Inflammatory macrophage treated with lipopolysaccharide for 4 hours (primary cell): ENCODE measurements at regions not wholly inside any gene's neighbourhood (a gene's known extent, or its start where the extent isn't known, plus 50 kb on each side); places are given as distances from the start of the nearest gene placed in this dataset.

Experiments
- DNase-seq: peaks from one replicate; pipeline ENCODE4 v3.0.0-alpha.2; 2020

DNA sequence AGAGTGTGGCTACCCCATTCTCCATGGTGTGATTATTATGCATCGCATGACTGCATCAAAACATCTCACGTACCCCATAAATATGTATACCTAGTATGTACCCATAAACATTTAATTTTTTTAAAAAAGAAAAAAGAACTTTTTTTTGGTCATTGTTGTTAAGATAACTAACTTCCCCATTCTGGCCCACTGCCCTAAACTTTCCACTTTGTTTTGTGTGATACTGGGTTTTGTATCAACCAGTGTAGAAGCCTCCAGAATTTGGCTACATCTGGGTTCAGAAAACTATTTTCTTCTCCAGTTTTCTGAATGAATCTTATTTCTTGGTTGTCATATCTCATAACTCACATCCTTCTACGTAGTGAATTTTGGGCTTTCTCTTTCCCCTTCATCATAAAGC, 62.3 kb upstream of the NABP1 start:
- no peak for DNase-seq

DNA sequence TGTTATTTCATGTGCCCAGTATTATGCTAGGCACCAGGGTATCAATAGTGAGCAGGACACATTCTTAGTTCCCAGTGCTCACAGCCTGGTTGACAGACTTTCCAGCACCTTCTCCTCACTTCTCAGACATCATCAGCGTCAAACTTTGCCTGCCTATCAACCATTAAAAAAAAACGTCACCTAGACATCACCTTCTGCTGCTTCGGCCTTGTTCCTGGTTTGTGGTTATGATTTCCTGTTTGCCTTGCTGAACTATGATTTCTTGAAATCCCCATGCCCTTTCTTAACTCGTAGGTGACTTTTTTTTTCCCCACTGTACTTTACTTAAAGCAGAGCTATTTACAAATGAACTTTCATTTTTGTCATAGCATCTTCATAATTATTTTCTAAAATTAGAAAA, 60.4 kb upstream of the NABP1 start:
- peak; percentile 68 for DNase-seq

DNA sequence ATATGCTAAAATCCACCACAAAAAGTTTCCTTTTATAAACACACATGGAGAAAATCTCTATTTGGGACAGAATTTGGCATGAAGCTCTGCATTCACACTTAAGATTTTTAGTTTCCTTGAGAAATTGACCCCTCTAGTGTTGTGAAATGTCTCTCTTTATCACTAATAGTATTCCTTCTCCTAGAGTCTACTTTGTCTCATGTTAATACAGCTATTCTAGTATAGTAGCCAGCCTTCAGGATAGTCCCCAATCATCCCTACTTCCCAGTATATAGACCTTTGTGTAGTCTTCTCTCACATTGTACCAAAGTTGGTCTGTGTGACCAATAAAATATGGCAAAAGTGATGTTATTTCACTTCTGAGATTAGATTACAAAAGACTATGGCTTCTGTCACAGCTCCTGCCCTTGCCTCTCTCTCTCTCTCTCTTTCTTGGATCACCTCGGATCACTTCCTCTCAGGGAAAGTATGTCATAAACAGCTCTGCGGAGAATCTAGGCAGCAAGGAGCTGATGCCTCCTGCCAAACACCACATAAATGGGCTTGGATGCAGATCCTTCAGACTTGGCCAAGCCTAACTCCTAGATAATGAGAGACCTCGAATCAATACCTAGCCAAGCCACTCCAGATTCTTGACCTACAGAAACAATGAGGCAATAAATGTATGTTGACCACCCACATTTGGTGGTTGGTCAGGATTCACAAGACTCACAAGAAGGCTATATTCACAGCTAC, 59.7 kb upstream of the NABP1 start:
- peak; percentile 80 for DNase-seq

DNA sequence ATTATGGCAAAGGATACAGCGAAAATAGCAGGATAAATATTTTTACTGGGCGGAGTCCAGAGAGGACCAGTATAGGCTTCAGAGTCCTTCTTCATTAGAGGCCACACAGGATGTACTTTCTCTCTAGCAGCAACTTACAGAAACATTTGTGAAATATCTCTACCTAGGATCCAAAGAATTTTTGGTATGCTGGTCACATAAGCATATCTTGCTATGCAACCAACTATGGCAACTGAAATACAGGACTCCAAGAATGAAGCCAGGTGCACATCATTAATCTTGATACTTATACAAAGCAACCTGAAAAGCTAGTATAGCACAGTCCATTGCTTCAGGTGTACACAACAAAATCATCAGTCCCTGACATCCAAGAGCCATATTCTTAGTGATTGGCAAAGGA, 59.1 kb upstream of the NABP1 start:
- DNase-seq = no peak

DNA sequence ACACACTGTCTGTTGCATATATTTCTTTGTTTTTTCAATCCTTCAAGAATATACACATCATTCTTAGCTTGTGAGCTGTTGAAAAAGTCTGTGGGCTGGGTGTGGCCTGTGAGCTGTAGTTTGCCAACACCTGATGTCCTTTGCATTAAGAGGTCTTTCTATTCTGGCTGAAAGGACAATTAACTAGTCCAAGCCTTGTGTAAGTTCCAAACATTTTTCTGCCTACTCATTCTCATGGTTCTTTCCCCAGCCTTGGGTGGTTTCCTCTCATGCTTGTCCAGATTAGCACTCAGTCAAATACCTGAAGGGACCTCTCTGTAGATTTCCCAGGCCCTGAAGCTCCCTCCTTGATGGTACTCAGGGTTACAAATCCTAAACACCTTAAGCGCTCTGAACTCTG, 57.8 kb upstream of the NABP1 start:
- peak; percentile 63 for DNase-seq

DNA sequence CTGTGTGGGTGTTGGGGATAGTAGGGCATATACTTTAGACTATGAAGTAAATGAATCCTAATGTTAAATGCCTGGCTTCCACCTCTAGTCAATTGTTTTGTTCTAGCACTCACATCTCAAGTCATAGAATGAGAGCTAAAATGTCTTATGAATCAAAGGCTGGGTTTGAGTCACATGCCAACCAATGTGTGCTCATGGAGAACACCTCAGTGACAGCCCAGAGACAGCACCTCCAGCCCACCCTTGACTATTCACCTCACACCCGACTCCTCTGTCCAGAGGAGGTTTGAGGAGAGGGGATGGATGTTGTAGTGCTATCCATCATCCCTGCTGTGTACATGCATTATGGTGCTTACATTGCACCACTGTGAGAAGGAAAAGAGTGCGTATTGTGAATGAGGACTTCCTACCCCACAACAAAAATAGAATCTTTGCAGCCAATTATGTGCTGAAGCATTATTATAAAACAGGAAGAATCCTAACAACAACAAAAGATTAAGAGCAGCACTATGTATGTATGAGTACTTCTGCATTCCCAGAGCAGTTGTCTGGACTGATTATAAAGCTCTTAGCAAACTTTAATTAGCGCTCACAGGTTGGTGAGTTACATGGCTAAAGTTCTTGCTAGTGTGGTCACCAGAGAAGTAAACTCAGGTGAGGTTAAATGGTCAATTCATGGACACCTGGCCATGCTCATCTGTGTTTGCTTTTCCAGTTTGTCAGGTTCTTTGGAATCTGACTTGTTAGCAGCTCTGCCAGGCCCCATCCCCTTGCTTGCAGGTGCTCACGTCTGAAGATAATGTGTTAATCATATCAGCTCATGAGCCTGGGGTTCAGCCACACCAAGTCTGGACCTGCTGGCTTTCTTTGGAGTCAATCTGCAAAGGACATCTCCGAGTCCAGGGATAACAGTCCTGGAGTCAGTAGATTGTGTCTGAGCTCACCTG, 55.3 kb upstream of the NABP1 start:
- DNase-seq = peak; percentile 47

DNA sequence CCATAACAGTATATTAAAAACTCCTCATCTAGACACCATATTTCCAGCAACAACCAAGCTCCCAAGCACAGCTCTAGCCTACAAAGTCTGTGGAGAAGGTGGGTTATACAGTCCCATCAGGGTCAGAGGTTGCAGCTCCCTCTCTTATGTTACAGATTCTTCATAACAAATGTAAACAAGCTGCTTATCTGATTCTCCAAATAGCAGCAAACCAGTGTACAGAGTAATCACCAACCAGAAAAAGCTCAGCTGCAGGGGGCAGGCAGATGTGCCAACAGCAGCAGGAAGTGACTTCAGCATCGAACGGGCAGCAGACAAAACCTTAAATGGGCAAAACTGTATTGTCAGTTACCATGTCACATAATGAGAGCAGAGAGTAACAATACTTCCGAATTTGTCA, 52.9 kb upstream of the NABP1 start:
- peak; percentile 90 for DNase-seq

DNA sequence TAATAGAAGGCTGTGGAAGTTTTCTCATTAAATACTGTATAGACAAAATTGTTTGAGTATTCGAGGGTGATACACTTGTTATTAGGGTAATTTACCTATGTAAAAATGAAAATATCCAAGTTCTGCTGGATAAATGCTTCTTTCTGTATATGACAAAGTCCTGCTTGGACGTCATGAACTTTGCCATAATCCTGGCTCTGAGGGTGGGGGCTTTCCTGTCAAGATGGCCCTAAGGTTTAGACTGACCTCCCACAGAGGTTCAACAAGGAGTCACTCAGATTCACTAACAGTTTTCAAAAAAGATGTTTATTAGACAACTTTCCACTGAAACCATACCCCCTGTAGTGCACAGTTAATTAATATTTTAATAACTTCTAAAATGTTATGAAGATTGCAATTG, 52.5 kb upstream of the NABP1 start:
- DNase-seq = no peak

DNA sequence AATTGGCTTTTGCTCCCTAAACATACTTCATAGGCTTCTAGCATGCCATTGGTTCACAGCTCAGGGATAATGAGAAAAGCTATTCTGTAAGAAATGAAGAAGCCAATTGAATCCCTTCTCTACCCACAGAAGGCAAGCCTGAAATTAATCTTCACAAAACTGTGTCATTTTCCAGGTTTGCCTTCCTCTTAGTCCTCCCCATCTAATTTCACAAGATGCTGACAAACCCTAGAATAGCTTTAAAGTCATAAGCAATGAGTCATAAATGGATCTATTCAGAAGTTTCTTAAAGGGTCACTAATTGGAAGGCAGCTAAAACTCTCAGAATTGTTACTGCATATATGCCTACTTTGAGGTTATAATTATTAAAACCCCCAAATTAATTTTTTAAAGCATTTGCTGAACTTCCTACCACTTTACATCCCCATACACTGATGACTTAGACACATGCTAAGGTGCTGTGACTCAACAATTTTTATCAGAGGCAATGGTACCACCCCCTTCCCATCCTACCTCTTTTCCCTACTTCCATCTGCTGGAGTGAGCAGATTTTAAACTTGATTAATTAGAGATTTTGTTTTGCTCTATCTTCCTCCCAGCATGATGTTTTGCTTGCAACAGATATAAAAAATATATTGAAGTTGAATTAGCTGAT, 51.3 kb upstream of the NABP1 start:
- DNase-seq = peak; percentile 85

DNA sequence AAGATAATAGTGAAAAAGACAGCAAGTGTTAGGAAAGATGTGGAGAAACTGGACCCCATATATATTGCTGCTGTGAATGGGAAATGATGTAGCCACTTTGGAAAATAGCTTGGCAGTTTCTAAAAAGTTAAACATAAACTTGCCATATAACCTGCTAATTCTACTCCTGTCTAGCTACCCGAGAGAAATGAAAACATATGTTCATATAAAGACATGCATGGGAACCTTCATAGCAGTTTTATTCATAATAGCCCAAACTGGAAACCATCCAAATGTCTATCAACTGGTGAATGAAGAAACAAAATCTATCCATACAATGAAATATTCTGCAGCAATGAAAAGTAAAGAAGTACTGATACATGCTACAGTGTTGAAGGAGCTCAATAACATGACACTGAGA, 50.4 kb upstream of the NABP1 start:
- DNase-seq = no peak
